ENCODE measurements at regions not wholly inside any gene's neighbourhood (a gene's known extent, or its start where the extent isn't known, plus 50 kb on each side); places are given as distances from the start of the nearest gene placed in this dataset.

DNA sequence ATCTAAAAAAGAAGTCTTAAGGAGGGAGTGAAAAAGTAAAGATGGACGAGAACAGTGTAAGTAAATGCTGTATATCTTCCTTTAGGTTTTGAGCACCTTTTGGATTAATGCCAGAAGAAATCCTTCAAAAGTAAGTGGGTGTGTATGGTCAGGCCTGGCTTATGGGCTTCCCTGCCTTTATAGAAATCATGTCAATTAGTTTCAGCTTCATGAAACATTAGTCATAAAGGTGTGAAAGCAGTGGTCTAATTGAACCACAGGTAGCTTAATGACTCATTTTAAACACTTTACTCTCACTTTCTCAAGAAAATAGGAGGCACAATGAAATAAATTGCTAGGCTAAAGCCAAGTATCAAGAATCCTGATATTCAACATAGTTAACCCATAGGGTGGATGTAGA is 467.4 kb upstream of the DPPA4 start:
- TF ChIP-seq, protein P1, sequence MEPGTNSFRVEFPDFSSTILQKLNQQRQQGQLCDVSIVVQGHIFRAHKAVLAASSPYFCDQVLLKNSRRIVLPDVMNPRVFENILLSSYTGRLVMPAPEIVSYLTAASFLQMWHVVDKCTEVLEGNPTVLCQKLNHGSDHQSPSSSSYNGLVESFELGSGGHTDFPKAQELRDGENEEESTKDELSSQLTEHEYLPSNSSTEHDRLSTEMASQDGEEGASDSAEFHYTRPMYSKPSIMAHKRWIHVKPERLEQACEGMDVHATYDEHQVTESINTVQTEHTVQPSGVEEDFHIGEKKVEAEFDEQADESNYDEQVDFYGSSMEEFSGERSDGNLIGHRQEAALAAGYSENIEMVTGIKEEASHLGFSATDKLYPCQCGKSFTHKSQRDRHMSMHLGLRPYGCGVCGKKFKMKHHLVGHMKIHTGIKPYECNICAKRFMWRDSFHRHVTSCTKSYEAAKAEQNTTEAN (CRISPR knock-in tag; IDR thresholded peaks at IDR 0.05) = no peak
- no peak for TF ChIP-seq CREM (CRISPR knock-in tag; IDR thresholded peaks at IDR 0.05)
- no peak for TF ChIP-seq GABPB1 (CRISPR knock-in tag; IDR thresholded peaks at IDR 0.05)
- TF ChIP-seq, protein P2, sequence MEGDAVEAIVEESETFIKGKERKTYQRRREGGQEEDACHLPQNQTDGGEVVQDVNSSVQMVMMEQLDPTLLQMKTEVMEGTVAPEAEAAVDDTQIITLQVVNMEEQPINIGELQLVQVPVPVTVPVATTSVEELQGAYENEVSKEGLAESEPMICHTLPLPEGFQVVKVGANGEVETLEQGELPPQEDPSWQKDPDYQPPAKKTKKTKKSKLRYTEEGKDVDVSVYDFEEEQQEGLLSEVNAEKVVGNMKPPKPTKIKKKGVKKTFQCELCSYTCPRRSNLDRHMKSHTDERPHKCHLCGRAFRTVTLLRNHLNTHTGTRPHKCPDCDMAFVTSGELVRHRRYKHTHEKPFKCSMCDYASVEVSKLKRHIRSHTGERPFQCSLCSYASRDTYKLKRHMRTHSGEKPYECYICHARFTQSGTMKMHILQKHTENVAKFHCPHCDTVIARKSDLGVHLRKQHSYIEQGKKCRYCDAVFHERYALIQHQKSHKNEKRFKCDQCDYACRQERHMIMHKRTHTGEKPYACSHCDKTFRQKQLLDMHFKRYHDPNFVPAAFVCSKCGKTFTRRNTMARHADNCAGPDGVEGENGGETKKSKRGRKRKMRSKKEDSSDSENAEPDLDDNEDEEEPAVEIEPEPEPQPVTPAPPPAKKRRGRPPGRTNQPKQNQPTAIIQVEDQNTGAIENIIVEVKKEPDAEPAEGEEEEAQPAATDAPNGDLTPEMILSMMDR (IDR thresholded peaks at IDR 0.05) = no peak
- TF ChIP-seq, protein P3, sequence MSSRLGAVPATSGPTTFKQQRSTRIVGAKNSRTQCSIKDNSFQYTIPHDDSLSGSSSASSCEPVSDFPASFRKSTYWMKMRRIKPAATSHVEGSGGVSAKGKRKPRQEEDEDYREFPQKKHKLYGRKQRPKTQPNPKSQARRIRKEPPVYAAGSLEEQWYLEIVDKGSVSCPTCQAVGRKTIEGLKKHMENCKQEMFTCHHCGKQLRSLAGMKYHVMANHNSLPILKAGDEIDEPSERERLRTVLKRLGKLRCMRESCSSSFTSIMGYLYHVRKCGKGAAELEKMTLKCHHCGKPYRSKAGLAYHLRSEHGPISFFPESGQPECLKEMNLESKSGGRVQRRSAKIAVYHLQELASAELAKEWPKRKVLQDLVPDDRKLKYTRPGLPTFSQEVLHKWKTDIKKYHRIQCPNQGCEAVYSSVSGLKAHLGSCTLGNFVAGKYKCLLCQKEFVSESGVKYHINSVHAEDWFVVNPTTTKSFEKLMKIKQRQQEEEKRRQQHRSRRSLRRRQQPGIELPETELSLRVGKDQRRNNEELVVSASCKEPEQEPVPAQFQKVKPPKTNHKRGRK (CRISPR knock-in tag; IDR thresholded peaks at IDR 0.05; ENCODE audit: borderline replicate concordance) = no peak
- no peak for TF ChIP-seq ZNF138 (CRISPR knock-in tag; conservative IDR thresholded peaks at IDR 0.05)
- no peak for TF ChIP-seq KAT7 (CRISPR knock-in tag; IDR thresholded peaks at IDR 0.05; ENCODE audit: borderline replicate concordance)
- TF ChIP-seq, protein P4, sequence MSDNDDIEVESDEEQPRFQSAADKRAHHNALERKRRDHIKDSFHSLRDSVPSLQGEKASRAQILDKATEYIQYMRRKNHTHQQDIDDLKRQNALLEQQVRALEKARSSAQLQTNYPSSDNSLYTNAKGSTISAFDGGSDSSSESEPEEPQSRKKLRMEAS (CRISPR knock-in tag; IDR thresholded peaks at IDR 0.05) = no peak
- no peak for TF ChIP-seq ZNF219 (CRISPR knock-in tag; IDR thresholded peaks at IDR 0.05; ENCODE audit: borderline replicate concordance)
- TF ChIP-seq NFYB (CRISPR knock-in tag; conservative IDR thresholded peaks at IDR 0.05; ENCODE audit: low read depth) = no peak
- no peak for TF ChIP-seq CBFB (CRISPR knock-in tag; IDR thresholded peaks at IDR 0.05; ENCODE audit: low read depth)

Measured in WTC11 (cell line).